ENCODE measurements at regions not wholly inside any gene's neighbourhood (a gene's known extent, or its start where the extent isn't known, plus 50 kb on each side); places are given as distances from the start of the nearest gene placed in this dataset.

GRCh38 chr4:107315584-107315983, 279.5 kb upstream of the DKK2 start:
- TF ChIP-seq CTCF (conservative IDR thresholded peaks at IDR 0.05 in 1 of 2, IDR thresholded peaks at IDR 0.05 in 1 of 2; ENCODE audit: low read depth in 1 of 2, low read length in 2 of 2) (no peak), EZH2 (IDR thresholded peaks at IDR 0.05; ENCODE audit: low read length, missing control alignments) (no peak)
